ENCODE measurements at regions not wholly inside any gene's neighbourhood (a gene's known extent, or its start where the extent isn't known, plus 50 kb on each side); places are given as distances from the start of the nearest gene placed in this dataset.

DNA sequence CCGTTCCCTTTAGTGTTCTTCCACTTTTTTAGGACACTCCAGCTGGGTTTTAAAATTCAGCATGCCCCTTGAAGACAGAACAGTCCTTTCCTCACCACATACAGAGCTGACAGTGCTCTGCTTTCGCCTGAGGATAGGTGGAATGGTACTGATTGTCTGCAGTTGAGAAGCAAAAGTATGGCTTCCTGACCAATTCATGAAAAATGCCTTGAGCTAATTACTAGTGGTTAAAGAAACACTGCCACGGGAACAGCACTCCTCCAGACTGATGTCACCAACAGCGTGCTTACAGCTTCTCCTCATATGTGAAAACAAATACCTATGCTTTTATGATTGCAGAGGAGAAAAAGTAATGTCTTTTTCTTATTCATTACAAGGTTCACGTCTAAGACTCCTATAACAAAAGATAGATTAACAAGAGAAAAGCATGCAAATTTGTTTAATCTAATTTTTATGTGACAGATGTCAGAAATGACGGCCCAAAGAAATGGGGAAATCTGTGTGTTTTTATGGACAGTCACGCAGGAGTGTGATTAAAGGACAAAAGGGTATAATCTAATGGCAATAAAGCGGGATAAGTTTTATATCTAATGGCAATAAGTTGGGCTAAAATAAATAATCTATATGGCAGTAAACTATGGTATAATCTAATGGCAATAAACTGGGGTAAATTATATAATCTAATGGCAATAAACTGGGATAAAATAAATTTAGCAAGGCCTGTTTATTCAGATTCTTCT is 123.4 kb upstream of the ARHGAP42 start:
- TF ChIP-seq, protein P1, sequence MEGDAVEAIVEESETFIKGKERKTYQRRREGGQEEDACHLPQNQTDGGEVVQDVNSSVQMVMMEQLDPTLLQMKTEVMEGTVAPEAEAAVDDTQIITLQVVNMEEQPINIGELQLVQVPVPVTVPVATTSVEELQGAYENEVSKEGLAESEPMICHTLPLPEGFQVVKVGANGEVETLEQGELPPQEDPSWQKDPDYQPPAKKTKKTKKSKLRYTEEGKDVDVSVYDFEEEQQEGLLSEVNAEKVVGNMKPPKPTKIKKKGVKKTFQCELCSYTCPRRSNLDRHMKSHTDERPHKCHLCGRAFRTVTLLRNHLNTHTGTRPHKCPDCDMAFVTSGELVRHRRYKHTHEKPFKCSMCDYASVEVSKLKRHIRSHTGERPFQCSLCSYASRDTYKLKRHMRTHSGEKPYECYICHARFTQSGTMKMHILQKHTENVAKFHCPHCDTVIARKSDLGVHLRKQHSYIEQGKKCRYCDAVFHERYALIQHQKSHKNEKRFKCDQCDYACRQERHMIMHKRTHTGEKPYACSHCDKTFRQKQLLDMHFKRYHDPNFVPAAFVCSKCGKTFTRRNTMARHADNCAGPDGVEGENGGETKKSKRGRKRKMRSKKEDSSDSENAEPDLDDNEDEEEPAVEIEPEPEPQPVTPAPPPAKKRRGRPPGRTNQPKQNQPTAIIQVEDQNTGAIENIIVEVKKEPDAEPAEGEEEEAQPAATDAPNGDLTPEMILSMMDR (IDR thresholded peaks at IDR 0.05; ENCODE audit: poor library complexity): no peak
- TF ChIP-seq EZH2 (IDR thresholded peaks at IDR 0.05; ENCODE audit: borderline replicate concordance): no peak

Data from hepatocyte (in vitro differentiated cells).